ENCODE measurements at regions not wholly inside any gene's neighbourhood (a gene's known extent, or its start where the extent isn't known, plus 50 kb on each side); places are given as distances from the start of the nearest gene placed in this dataset.

GRCh38 chr16:85276721-85277120, 164.4 kb upstream of the CIBAR2 start (continued):
- no peak for TF ChIP-seq CEBPB (IDR thresholded peaks at IDR 0.05; ENCODE audit: low read depth, low read length)
- TF ChIP-seq NFE2L2 (IDR thresholded peaks at IDR 0.05; ENCODE audit: low read depth, low read length), result no peak
- no peak for TF ChIP-seq USF2 (IDR thresholded peaks at IDR 0.05; ENCODE audit: low read depth, low read length)

GRCh38 chr16:85278839-85279238, 166.6 kb upstream of the CIBAR2 start:
- no peak overlapping the region for H3K18ac ChIP-seq (ENCODE audit: low read depth, low read length)
- ChIA-PET POLR2A (ENCODE audit: unreplicated experiment) (no interaction called here), CTCF (no interaction called here)
- TSS peak; percentile 27 for BruUV-seq (replicated peaks)
- H2BK120ac ChIP-seq (ENCODE audit: low read depth, low read length), result no peak overlapping the region
- no peak overlapping the region for H4K8ac ChIP-seq (ENCODE audit: low read depth in 2 of 2, low read length in 2 of 2)
- no peak overlapping the region for H2BK5ac ChIP-seq (ENCODE audit: low read depth, low read length, poor library complexity, severe bottlenecking)
- WGBS, 2 experiments (ENCODE audit: extremely low coverage in 2 of 2, insufficient read length in 1 of 2), result 54% methylated on average over 5 of the region's 11 CpGs; no CpG with 5 or more reads in 1 of the 2 experiments
- peaks cover 0 to 58% of the 10 kb centered on the region in 2 experiments; a peak in 3 of 4 replicates for H3K79me1 ChIP-seq (ENCODE audit: low read depth in 1 of 2, low read length in 2 of 2)
- H3K9me1 ChIP-seq (ENCODE audit: insufficient read depth, low read length), result 0 out of 2 replicates have a peak, but pooled peaks cover 3% of the 10 kb centered on the region
- no peak for ATAC-seq (ENCODE audit: low read depth)
- H3K23ac ChIP-seq (ENCODE audit: low read depth, low read length), result no peak overlapping the region
- H3K4me2 ChIP-seq (ENCODE audit: low read depth, low read length), result no peak overlapping the region
- intact Hi-C loops (cut with micrococcal nuclease), result loop anchor here (5.0 to 10.0 kb wide), 2 partner anchors 333 to 436 kb away; partner anchors contain the start of gene GSE1
- H4K20me1 ChIP-seq (ENCODE audit: insufficient read depth, low read length), result peaks cover 87% of the 10 kb centered on the region
- peaks cover 4% of the 10 kb centered on the region; the same call in 1 of the 2 replicates for H3K4me1 ChIP-seq (ENCODE audit: control insufficient read depth, insufficient read depth, low read length)
- no peak overlapping the region for H2AFZ ChIP-seq (replicated peaks; ENCODE audit: low read length, poor library complexity)
- no peak for DNase-seq
- H2BK20ac ChIP-seq (ENCODE audit: low read depth, low read length), result no peak overlapping the region
- TF ChIP-seq MXI1 (IDR thresholded peaks at IDR 0.05; ENCODE audit: borderline replicate concordance, low read depth, low read length), result no peak
- TF ChIP-seq NFE2L2 (IDR thresholded peaks at IDR 0.05; ENCODE audit: low read depth, low read length), result no peak
- no peak for TF ChIP-seq MAFK (IDR thresholded peaks at IDR 0.05; ENCODE audit: low read depth, low read length)
- no peak for TF ChIP-seq RCOR1 (IDR thresholded peaks at IDR 0.05; ENCODE audit: insufficient replicate concordance, low read length)
- TF ChIP-seq CHD1 (IDR thresholded peaks at IDR 0.05; ENCODE audit: low read depth, low read length), result no peak
- TF ChIP-seq USF2 (IDR thresholded peaks at IDR 0.05; ENCODE audit: low read depth, low read length), result no peak
- TF ChIP-seq RAD21 (IDR thresholded peaks at IDR 0.05; ENCODE audit: low read length), result no peak
- TF ChIP-seq CTCF (conservative IDR thresholded peaks at IDR 0.05; ENCODE audit: low read depth, low read length), result no peak
- no peak for TF ChIP-seq POLR2A (IDR thresholded peaks at IDR 0.05; ENCODE audit: low read depth, low read length)
- TF ChIP-seq SMC3 (IDR thresholded peaks at IDR 0.05; ENCODE audit: low read depth, low read length), result no peak
- H3K14ac ChIP-seq (replicated peaks; ENCODE audit: low read depth, low read length), result no peak overlapping the region
- H2AK9ac ChIP-seq (replicated peaks; ENCODE audit: low read depth, low read length, poor library complexity), result no peak overlapping the region
- H2AK5ac ChIP-seq (ENCODE audit: low read depth, low read length), result no peak overlapping the region
- no peak overlapping the region for H4K91ac ChIP-seq (ENCODE audit: insufficient read depth, low read depth, low read length)
- H4K5ac ChIP-seq (ENCODE audit: low read depth, low read length), result no peak overlapping the region
- H3K9ac ChIP-seq (ENCODE audit: low read depth, low read length), result no peak overlapping the region
- H3K4me3 ChIP-seq (ENCODE audit: insufficient read depth, low read depth, low read length), result no peak overlapping the region
- no peaks in the 10 kb centered on the region for H3K27me3 ChIP-seq (ENCODE audit: control insufficient read depth, insufficient read depth, low read length)
- H3K36me3 ChIP-seq (ENCODE audit: control insufficient read depth, insufficient read depth, low read length), result 0 out of 2 replicates have a peak, but pooled peaks cover 2% of the 10 kb centered on the region
- no peak overlapping the region for H3K56ac ChIP-seq (ENCODE audit: extremely low read depth, insufficient read depth, low read length)
- in situ Hi-C loops (cut with MboI; ENCODE audit: low sequenced_read_pairs), result no loop called here
- dilution Hi-C loops (cut with HindIII; ENCODE audit: low sequenced_read_pairs, unreplicated experiment), result no loop called here
- H2BK15ac ChIP-seq (ENCODE audit: low read depth, low read length), result no peak overlapping the region
- H3K9me3 ChIP-seq (ENCODE audit: control insufficient read depth, insufficient read depth, low read length), result no peaks in the 10 kb centered on the region
- H3K27ac ChIP-seq (ENCODE audit: insufficient read depth, low read length), result no peak overlapping the region
- H3K4ac ChIP-seq (ENCODE audit: low read depth, low read length), result no peak overlapping the region

All from IMR-90 (cell line).